NAMALWA (cell line): ENCODE measurements at regions not wholly inside any gene's neighbourhood (a gene's known extent, or its start where the extent isn't known, plus 50 kb on each side); places are given as distances from the start of the nearest gene placed in this dataset.
"Not testable (repeated sequence)": the region's sequence is repeated elsewhere in the genome, so short reads cannot be mapped to it uniquely, and the experiment has no call there.

Experiments
- DNase-seq: peaks from one replicate; pipeline ENCODE4 v3.0.0-alpha.2; 2015; ENCODE audit warnings: low spot score

- DNase-seq, result peak; percentile 18
Measured at GRCh38 chr13:21913010-21913409, 242.1 kb downstream of the FGF9 start.

- no peak for DNase-seq
Measured at GRCh38 chr13:21917086-21918015, 246.5 kb downstream of the FGF9 start.

- DNase-seq, result not testable (repeated sequence)
Measured at GRCh38 chr13:21920802-21921201, 249.9 kb downstream of the FGF9 start.

DNA sequence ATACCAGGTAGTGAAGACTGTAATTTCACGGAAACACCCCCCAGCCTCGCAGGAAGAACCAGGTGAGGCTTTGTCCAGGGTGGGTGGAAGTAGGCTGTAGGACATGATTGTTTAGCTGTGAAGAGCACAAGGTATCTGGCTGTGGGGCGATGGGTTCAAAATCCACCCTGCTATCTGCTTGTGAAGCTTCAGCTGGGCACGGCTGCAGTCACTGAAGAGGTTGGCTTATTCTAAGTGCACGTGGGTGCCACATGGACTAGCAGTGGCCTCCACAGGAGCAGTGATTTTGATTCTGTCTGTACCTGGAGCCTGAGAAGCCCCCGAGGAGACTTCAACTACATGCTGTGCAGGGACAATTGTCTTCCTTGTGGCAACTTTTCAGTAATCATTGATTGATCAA is 254.1 kb downstream of the FGF9 start:
- DNase-seq, result no peak

DNA sequence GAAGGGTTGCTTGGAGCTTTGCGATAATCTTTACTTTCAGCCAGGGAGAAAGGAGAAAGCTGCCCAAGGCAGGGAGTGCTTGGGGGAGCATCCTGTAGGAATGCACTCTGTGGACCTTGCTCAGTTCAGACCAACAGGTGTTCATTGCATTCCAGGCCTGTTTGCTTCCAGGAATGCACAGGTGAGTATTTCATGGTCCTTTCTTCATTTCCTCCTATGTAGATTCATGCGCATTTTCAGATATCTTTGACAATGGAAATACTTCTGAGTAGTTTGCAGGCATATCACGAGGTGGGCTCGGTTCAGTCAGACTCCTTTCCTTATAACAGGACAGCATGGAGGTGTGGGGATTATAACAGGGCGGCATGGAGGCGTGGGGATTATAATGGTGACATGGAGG is 254.8 kb downstream of the FGF9 start:
- no peak for DNase-seq

DNA sequence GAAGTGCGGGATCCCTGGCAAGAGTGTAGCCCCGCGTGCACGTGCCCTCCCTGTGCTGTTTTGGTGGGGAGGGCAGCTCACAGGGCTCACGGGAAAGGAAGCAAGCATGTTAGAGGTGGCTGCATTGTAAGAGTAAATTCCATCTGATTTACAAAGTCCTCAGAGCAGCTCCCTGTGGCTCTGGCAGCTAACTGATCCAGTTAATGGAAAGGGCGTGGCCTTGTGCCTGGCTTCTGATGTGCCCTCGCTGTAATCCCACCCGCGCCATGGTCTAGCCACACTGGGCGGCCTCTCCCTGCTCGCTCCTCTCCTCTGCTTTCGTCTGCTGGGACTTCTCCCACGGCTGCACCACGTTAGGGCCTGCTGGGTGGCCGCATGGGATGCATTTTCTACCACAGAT is 258.5 kb downstream of the FGF9 start:
- no peak for DNase-seq

- DNase-seq, result no peak
Measured at GRCh38 chr13:21930536-21930935, 259.7 kb downstream of the FGF9 start.

GRCh38 chr13:21932578-21932977 is 261.7 kb downstream of the FGF9 start:
- DNase-seq, result no peak

- DNase-seq, result no peak
Measured at GRCh38 chr13:21932996-21933395, 262.1 kb downstream of the FGF9 start.

DNA sequence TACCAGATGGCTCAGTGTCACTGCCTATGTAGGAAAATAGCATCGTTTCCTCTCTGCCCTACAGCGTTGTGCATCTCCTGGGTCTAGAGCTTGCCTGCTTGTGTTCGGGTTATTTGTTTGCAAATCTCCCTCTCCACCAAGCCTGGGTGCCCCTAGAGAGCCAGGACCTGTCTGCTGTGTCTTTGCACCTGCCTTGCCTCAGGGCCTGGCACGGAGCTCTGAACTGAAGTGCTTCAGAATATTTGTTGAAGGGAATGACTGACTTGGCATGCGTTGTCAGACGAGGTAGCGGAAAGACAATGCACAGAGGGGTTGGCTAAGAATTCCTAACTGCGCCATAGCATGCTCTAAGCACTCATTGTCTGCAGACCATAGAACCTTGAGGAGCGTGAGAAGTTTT is 263.4 kb downstream of the FGF9 start:
- DNase-seq, result no peak

- DNase-seq, result no peak
Measured at GRCh38 chr13:21936674-21937073, 265.8 kb downstream of the FGF9 start.

- no peak for DNase-seq
Measured at GRCh38 chr13:21938168-21938567, 267.3 kb downstream of the FGF9 start.

GRCh38 chr13:21938636-21939035 is 267.8 kb downstream of the FGF9 start:
- DNase-seq, result no peak

DNA sequence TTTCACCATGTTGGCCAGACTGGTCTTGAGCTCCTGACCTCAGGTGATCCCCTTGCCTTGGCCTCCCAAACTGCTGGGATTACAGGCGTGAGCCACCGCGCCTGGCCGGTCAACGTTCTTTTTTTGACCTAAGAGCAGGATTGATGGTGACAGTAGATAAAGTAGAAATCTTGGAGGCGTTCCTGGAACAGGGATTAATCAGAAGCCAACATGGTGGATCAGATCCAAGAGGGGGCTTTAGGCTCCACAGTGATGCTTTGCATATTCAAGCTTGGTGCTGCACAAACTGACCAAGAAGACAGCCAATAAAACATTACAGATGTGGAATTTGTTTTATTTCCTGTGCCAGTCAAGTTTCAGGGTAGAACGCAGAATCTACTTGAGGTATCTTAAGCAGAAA is 271.2 kb downstream of the FGF9 start:
- no peak for DNase-seq

- no peak for DNase-seq
Measured at GRCh38 chr13:21944610-21945009, 273.7 kb downstream of the FGF9 start.

DNA sequence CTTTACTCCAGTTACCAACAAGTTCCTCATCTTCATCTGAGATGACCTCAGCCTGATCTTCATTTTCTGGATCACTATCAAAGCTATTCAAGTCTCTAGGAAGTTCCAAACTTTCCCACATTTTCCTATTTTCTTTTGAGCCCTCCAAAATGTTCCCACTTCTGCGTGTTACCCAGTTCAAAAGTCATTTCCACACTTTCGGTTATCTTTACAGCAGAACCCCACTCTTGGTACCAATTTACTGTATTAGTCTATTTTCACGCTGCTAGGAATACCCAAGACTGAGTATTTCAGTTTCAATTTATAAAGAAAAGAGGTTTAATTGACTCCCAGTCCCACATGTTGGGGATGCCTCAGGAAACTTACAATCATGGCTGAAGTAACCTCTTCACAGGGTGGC is 274.3 kb downstream of the FGF9 start:
- no peak for DNase-seq

DNA sequence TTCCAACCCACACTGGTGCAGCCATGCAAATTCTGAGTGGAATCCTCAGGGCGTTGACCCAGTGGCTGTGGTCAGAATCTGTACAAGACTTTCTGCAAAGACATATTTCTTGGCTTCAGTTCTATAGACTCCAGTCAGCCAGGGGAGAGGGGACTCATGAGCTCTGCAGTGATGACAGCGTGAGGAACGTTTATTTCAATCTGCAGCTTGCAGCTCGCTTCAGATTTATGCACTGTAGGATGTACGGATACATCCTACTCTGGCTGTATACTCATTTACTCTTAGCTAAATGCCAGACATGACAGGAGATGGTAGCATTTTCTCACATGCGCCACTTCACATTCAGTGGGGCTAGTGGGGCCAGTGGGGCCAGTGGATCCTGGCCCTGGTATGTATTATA is 276.1 kb downstream of the FGF9 start:
- DNase-seq, result no peak

DNA sequence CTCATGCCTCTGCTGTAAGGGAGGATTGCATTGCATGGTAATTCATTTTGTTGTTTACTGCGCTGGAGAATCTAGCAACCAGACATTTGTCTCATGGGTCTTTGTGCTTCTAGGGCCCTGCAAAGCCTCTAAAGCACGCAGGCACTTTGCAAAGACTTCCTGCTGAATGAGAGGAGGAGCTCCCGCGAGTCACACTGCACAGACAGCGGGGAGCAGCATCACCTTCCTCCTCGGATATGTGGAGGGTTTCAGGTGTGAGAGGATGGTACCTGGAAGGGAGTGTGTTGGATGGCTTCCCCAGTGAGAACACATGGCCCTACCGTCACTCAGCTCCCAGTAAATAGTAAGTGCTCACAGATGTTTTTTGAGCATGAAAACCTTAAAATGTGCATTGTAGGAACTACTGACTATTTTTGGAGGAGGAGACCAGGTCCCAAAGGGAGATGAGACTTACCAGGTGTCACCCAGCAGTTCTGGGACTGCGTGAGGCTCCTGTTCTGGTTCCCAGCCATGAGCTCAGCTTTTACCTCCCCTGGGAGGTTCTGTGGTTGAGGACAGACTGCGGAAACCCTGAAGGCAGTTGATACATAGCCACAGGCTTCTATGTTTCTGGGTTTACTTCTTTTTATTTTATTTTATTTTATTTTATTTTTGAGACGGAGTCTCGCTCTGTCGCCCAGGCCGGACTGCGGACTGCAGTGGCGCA is 278.0 kb downstream of the FGF9 start:
- DNase-seq, result no peak

DNA sequence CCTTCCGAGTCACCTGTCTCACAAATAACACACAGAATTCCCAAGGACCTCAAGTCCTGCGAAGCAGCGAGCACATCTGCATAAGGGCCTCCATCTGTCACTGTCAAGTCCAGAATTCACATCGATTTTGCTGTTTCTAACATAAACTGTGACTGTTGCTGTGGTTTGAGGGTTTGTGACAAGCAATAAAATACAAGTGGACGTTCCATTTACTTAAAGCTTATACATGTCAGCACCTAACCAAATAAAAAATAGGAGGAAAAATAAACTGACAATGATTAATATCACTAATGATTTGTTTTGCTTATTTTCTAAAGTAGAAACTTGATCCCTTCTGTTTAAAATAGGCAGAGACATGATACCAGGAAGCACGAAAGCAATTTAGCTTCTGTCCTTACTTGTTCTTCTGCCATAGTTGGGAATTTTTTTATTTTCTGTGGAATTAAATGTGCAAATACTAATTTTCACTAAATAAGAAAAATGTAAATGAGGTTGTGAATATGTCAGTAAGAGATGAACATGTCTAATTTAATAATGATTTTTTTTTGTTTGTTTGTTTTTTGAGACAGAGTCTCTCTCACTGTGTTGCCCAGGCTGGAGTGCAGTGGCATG is 279.1 kb downstream of the FGF9 start:
- DNase-seq, result no peak

DNA sequence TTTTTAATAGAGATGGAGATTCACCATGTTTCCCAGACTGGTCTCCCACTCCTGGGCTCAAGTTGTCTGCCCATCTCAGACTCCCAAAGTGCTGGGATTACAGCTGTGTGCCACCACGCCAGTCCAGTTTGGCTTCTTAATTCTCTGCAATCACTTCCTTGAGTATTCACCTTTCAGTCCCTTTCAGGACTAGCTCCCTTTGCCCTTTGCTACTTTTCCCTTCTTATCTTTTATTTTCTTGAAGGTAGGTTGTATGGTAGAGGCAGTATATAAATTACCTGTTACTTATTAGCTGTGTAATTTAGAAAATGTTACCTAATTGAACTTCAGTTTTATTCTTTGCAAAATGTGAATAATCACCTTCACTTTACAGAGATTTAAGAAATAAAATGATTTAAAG is 285.8 kb downstream of the FGF9 start:
- no peak for DNase-seq

DNA sequence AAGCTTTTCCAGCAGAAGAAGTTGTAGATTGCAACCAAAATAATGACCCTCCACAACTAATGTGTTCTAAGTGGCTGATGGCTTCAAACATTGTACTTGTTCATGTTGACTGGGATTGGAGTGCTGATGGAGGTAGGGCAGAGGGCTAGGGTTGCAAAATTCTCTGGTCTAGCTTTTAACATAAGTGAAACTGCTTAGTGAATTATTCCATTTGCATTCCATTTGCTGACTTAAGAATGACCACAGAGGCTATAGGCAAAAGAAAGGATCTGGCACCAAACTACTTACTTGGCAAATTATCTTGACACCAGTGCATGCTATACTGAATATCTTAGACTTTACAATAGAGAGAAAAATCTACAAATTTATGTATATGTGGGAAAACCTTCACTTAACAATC is 287.0 kb downstream of the FGF9 start:
- no peak for DNase-seq

DNA sequence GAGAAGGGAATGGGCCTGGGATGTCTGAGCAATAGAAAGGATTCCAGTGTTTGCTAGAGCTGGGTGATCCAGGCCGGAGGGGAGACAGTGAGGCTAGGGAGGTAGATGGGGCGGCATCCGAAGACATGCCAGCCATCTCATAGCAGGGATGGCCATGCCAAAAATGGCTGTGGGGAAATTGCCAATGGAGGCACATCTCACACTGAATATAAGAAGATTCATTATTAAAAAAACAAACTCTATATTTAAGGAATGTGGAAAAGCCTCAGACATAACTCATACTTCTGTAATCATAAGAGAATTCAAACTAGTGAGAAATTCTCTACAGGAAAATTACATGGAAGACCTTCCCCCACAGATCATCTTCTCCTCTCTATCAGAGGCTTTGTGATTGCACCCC is 289.2 kb downstream of the FGF9 start:
- DNase-seq, result no peak

DNA sequence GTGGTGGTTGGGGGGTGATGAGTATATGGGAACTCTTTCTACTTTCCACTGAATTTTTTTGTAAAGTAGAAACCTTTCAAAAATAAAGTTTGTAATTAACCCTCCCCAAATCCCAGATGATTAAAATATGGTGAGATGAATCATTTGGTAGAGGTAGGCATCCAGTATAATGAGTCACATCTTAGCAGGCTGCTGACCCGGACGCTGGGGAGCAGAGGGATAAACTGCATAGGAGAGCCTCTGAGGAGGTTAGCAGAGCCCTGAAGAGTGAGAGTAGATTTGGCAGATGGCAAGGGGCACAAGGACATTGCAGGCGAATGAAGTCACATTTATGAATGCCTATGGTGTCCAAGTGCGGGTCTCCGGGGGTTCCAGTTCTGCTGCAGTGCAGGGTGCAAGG is 293.8 kb downstream of the FGF9 start:
- no peak for DNase-seq
